ENCODE measurements at regions not wholly inside any gene's neighbourhood (a gene's known extent, or its start where the extent isn't known, plus 50 kb on each side); places are given as distances from the start of the nearest gene placed in this dataset.

- no peak for TF ChIP-seq CTCF (conservative IDR thresholded peaks at IDR 0.05; ENCODE audit: low read depth, low read length)
- TF ChIP-seq EZH2 (IDR thresholded peaks at IDR 0.05; ENCODE audit: borderline replicate concordance, low read depth, low read length, poor library complexity, severe bottlenecking) = no peak
These were observed 409.2 kb downstream of the NKX6-1 start for GRCh38 chr4:84089652-84090437.
